22Rv1 (cell line): ENCODE measurements at regions not wholly inside any gene's neighbourhood (a gene's known extent, or its start where the extent isn't known, plus 50 kb on each side); places are given as distances from the start of the nearest gene placed in this dataset.
A peak's percentile ranks its signal among the peaks of the same experiment; 100 is the strongest.

ENCODE experiments used
- H3K27ac ChIP-seq: fragments of 450-650 bp; 2 replicates; pipeline ENCODE4 v1.5.1; 2017
- CTCF ChIP-seq: fragments of 450-650 bp; IDR thresholded peaks from 2 replicates; pipeline ENCODE4 v1.5.1; 2017; ENCODE audit warnings: mild to moderate bottlenecking
- ZFX ChIP-seq: fragments of 450-650 bp; IDR thresholded peaks from 2 replicates; pipeline ENCODE4 v1.6.1; 2017; ENCODE audit warnings: antibody characterized with exemption, borderline replicate concordance

- no peak overlapping the region for H3K27ac ChIP-seq
- TF ChIP-seq CTCF (no peak), ZFX (no peak)
These were observed 57.6 kb upstream of the ATP11B start for GRCh38 chr3:182735672-182736071.

- no peak overlapping the region for H3K27ac ChIP-seq
- no peak for TF ChIP-seq ZFX
- TF ChIP-seq CTCF, result no peak
These were observed 55.5 kb upstream of the ATP11B start for GRCh38 chr3:182737825-182738224.

- TF ChIP-seq CTCF, result no peak
- no peak for TF ChIP-seq ZFX
- peak overlapping the region; percentile 32; the same call in 1 of the 2 replicates for H3K27ac ChIP-seq
These were observed 54.5 kb upstream of the ATP11B start for GRCh38 chr3:182738583-182739411.

- TF ChIP-seq ZFX (no peak), CTCF (no peak)
- H3K27ac ChIP-seq, result peak overlapping the region; percentile 32; the same call in 1 of the 2 replicates
These were observed 53.7 kb upstream of the ATP11B start for GRCh38 chr3:182739619-182740018.

GRCh38 chr3:182740710-182741109 is 52.6 kb upstream of the ATP11B start:
- H3K27ac ChIP-seq, result no peak overlapping the region
- no peak for TF ChIP-seq ZFX
- TF ChIP-seq CTCF, result no peak

- TF ChIP-seq CTCF (no peak), ZFX (no peak)
- H3K27ac ChIP-seq, result no peak overlapping the region
These were observed 52.1 kb upstream of the ATP11B start for GRCh38 chr3:182741214-182741613.
